ENCODE measurements at regions not wholly inside any gene's neighbourhood (a gene's known extent, or its start where the extent isn't known, plus 50 kb on each side); places are given as distances from the start of the nearest gene placed in this dataset.

- no peak overlapping the region for H2AFZ ChIP-seq (ENCODE audit: low read depth, low read length)
- H3K27me3 ChIP-seq (ENCODE audit: insufficient read depth, low read length), result peaks cover 26% of the 10 kb centered on the region
- peaks cover 75% of the 10 kb centered on the region for H3K27me3 Mint-ChIP-seq (ENCODE audit: low read depth, unreplicated experiment)
- no peaks in the 10 kb centered on the region for H3K79me2 ChIP-seq (ENCODE audit: insufficient read depth, low read length)
- FAIRE-seq (no peak), DNase-seq (ENCODE audit: low read depth) (no peak)
- H3K9ac ChIP-seq (ENCODE audit: low read length), result no peak overlapping the region
- peaks cover 3% of the 10 kb centered on the region for H3K36me3 Mint-ChIP-seq (ENCODE audit: low read depth, unreplicated experiment)
- H3K4me1 ChIP-seq (ENCODE audit: insufficient read depth, low read length), result peaks cover 12% of the 10 kb centered on the region
- H3K4me3 ChIP-seq (ENCODE audit: insufficient read depth, low read depth, low read length), result no peak overlapping the region
- H3K9me3 ChIP-seq (ENCODE audit: insufficient read depth, low read depth, low read length), result no peaks in the 10 kb centered on the region
- H3K9me3 Mint-ChIP-seq (ENCODE audit: unreplicated experiment), result peaks cover 1% of the 10 kb centered on the region
- no peak overlapping the region for H3K4me2 ChIP-seq (ENCODE audit: low read length)
- TF ChIP-seq CTCF (IDR thresholded peaks at IDR 0.05; ENCODE audit: insufficient read depth, low read depth, low read length), result no peak
- no peak for TF ChIP-seq EZH2 (IDR thresholded peaks at IDR 0.05; ENCODE audit: insufficient read depth, low read length)
- H3K27ac ChIP-seq (ENCODE audit: low read depth, low read length), result no peak overlapping the region
- peaks cover 3% of the 10 kb centered on the region for H4K20me1 ChIP-seq (ENCODE audit: insufficient read depth, low read length)
- no peaks in the 10 kb centered on the region for H3K4me1 Mint-ChIP-seq (ENCODE audit: low read depth, unreplicated experiment)
- H3K4me3 Mint-ChIP-seq (ENCODE audit: unreplicated experiment), result no peak overlapping the region
- H3K36me3 ChIP-seq (ENCODE audit: insufficient read depth, low read length), result no peaks in the 10 kb centered on the region
- no peak overlapping the region for H3K27ac Mint-ChIP-seq (ENCODE audit: unreplicated experiment)
Measured at GRCh38 chr2:120443946-120444345, 98.0 kb downstream of the INHBB start.

GRCh38 chr2:120444691-120445240 is 98.8 kb downstream of the INHBB start:
- Mint-ChIP-seq H3K27me3 (ENCODE audit: low read depth, unreplicated experiment) (peaks cover 71% of the 10 kb centered on the region), H3K36me3 (ENCODE audit: low read depth, unreplicated experiment) (peaks cover 3% of the 10 kb centered on the region), H3K4me1 (ENCODE audit: low read depth, unreplicated experiment) (no peaks in the 10 kb centered on the region), H3K27ac (ENCODE audit: unreplicated experiment) (no peak overlapping the region), H3K9me3 (ENCODE audit: unreplicated experiment) (peaks cover 1% of the 10 kb centered on the region), H3K4me3 (ENCODE audit: unreplicated experiment) (no peak overlapping the region)
- no peak for FAIRE-seq
- H3K4me1 ChIP-seq (ENCODE audit: insufficient read depth, low read length), result peaks cover 12% of the 10 kb centered on the region
- H3K9ac ChIP-seq (ENCODE audit: low read length), result no peak overlapping the region
- no peaks in the 10 kb centered on the region for H3K79me2 ChIP-seq (ENCODE audit: insufficient read depth, low read length)
- H3K4me3 ChIP-seq (ENCODE audit: insufficient read depth, low read depth, low read length), result no peak overlapping the region
- peaks cover 26% of the 10 kb centered on the region for H3K27me3 ChIP-seq (ENCODE audit: insufficient read depth, low read length)
- no peak for DNase-seq (ENCODE audit: low read depth)
- H3K9me3 ChIP-seq (ENCODE audit: insufficient read depth, low read depth, low read length), result no peaks in the 10 kb centered on the region
- H2AFZ ChIP-seq (ENCODE audit: low read depth, low read length), result no peak overlapping the region
- peaks cover 3% of the 10 kb centered on the region for H4K20me1 ChIP-seq (ENCODE audit: insufficient read depth, low read length)
- H3K27ac ChIP-seq (ENCODE audit: low read depth, low read length), result no peak overlapping the region
- H3K4me2 ChIP-seq (ENCODE audit: low read length), result no peak overlapping the region
- no peak for TF ChIP-seq EZH2 (IDR thresholded peaks at IDR 0.05; ENCODE audit: insufficient read depth, low read length)
- no peak for TF ChIP-seq CTCF (IDR thresholded peaks at IDR 0.05; ENCODE audit: insufficient read depth, low read depth, low read length)
- no peaks in the 10 kb centered on the region for H3K36me3 ChIP-seq (ENCODE audit: insufficient read depth, low read length)

DNA sequence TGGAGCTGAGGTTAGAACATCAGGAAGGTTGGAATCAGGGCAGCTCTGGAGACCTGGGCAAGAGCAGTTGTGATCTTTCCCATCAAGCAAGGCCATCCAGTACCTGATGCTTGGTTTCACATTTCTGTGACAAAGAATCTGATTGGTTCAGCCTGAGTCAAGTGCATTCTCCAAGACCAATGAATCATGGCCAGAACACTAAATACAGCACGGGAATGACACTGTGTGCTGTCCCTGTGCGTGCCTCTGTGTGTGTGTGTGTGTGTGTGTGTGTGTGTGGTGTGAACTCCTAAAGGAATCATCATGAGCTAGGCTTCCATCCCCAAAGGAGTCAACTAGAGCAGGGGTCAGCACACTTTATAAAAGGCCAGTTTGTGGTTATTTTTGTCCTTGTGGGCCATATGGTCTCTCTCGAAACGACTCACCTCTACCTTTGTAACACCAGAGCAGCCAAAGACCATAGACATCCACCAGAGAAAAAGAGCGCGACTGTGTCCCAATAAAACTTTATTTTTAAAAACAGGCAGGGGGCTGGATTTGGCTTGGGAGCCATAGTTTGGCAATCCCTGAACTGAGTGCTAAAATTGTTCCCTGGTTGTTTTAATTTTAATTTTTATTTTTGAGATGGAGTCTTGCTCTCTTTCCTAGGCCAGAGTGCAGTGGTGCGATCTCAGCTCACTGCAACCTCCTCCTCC is 99.7 kb downstream of the INHBB start:
- H3K4me3 ChIP-seq (ENCODE audit: insufficient read depth, low read depth, low read length), result no peak overlapping the region
- TF ChIP-seq CTCF (IDR thresholded peaks at IDR 0.05; ENCODE audit: insufficient read depth, low read depth, low read length) (no peak), EZH2 (IDR thresholded peaks at IDR 0.05; ENCODE audit: insufficient read depth, low read length) (no peak)
- Mint-ChIP-seq H3K36me3 (ENCODE audit: low read depth, unreplicated experiment) (peaks cover 3% of the 10 kb centered on the region), H3K9me3 (ENCODE audit: unreplicated experiment) (peaks cover 1% of the 10 kb centered on the region), H3K27ac (ENCODE audit: unreplicated experiment) (no peak overlapping the region), H3K4me3 (ENCODE audit: unreplicated experiment) (no peak overlapping the region), H3K27me3 (ENCODE audit: low read depth, unreplicated experiment) (peaks cover 63% of the 10 kb centered on the region), H3K4me1 (ENCODE audit: low read depth, unreplicated experiment) (no peaks in the 10 kb centered on the region)
- no peaks in the 10 kb centered on the region for H3K36me3 ChIP-seq (ENCODE audit: insufficient read depth, low read length)
- H3K9me3 ChIP-seq (ENCODE audit: insufficient read depth, low read depth, low read length), result no peaks in the 10 kb centered on the region
- H3K79me2 ChIP-seq (ENCODE audit: insufficient read depth, low read length), result no peaks in the 10 kb centered on the region
- peaks cover 12% of the 10 kb centered on the region for H3K4me1 ChIP-seq (ENCODE audit: insufficient read depth, low read length)
- H3K4me2 ChIP-seq (ENCODE audit: low read length), result no peak overlapping the region
- H3K27ac ChIP-seq (ENCODE audit: low read depth, low read length), result no peak overlapping the region
- H2AFZ ChIP-seq (ENCODE audit: low read depth, low read length), result no peak overlapping the region
- DNase-seq (ENCODE audit: low read depth), result peak; percentile 27
- H3K27me3 ChIP-seq (ENCODE audit: insufficient read depth, low read length), result peaks cover 24% of the 10 kb centered on the region
- H3K9ac ChIP-seq (ENCODE audit: low read length), result no peak overlapping the region
- FAIRE-seq, result no peak
- H4K20me1 ChIP-seq (ENCODE audit: insufficient read depth, low read length), result peaks cover 3% of the 10 kb centered on the region

Measured in astrocyte (in vitro differentiated cells and primary cell).